GM12892 (cell line): ENCODE measurements at regions not wholly inside any gene's neighbourhood (a gene's known extent, or its start where the extent isn't known, plus 50 kb on each side); places are given as distances from the start of the nearest gene placed in this dataset.

Experiments
- DNase-seq: peaks from one replicate; pipeline ENCODE4 v3.0.0; 2011; ENCODE audit not compliant: insufficient read length
- FAIRE-seq: peaks from 2 replicates; lab custom pipeline; 2011; peaks lifted over from hg19 to GRCh38; lab: Jason Lieb, UNC
- POLR2A ChIP-seq: IDR thresholded peaks from 2 replicates; pipeline ENCODE4 v1.6.1; 2011; ENCODE audit warnings: low read depth, low read length, control low read depth
- POLR2AphosphoS5 ChIP-seq: IDR thresholded peaks from 2 replicates; pipeline ENCODE4 v1.6.1; 2011; ENCODE audit warnings: low read depth, low read length, control low read depth
- TAF1 ChIP-seq: IDR thresholded peaks from 2 replicates; pipeline ENCODE4 v1.6.1; 2011; ENCODE audit warnings: low read depth, mild to moderate bottlenecking, control low read depth, low read length, borderline replicate concordance

GRCh38 chr6:54698974-54699373 lies 147.6 kb upstream of the FAM83B start:
- FAIRE-seq (no peak), DNase-seq (no peak)
- TF ChIP-seq POLR2A: no peak
- no peak for TF ChIP-seq TAF1
- no peak for TF ChIP-seq POLR2AphosphoS5

- no peak for FAIRE-seq
Measured at GRCh38 chr6:54700158-54700557, 146.4 kb upstream of the FAM83B start.

GRCh38 chr6:54702772-54703171 lies 143.8 kb upstream of the FAM83B start:
- FAIRE-seq: peak; percentile 5
- TF ChIP-seq POLR2A: no peak
- no peak for TF ChIP-seq TAF1
- TF ChIP-seq POLR2AphosphoS5: no peak
- no peak for DNase-seq

More at GRCh38 chr6:54700158-54700557, 146.4 kb upstream of the FAM83B start:
- no peak for DNase-seq
- TF ChIP-seq POLR2A (no peak), POLR2AphosphoS5 (no peak), TAF1 (no peak)

- FAIRE-seq (no peak), DNase-seq (no peak)
- no peak for TF ChIP-seq TAF1
- no peak for TF ChIP-seq POLR2A
- TF ChIP-seq POLR2AphosphoS5: no peak
Measured at GRCh38 chr6:54706391-54706790, 140.2 kb upstream of the FAM83B start.

GRCh38 chr6:54706844-54707605 lies 139.5 kb upstream of the FAM83B start:
- TF ChIP-seq POLR2A (no peak), TAF1 (no peak), POLR2AphosphoS5 (no peak)
- DNase-seq: no peak
- FAIRE-seq: no peak

GRCh38 chr6:54710456-54710855 lies 136.1 kb upstream of the FAM83B start:
- TF ChIP-seq POLR2AphosphoS5: no peak
- TF ChIP-seq TAF1: no peak
- no peak for TF ChIP-seq POLR2A
- DNase-seq: no peak
- no peak for FAIRE-seq

GRCh38 chr6:54716010-54716409 lies 130.6 kb upstream of the FAM83B start:
- FAIRE-seq (no peak), DNase-seq (no peak)

GRCh38 chr6:54716877-54717276 lies 129.7 kb upstream of the FAM83B start:
- DNase-seq: no peak

More at GRCh38 chr6:54716010-54716409, 130.6 kb upstream of the FAM83B start:
- no peak for TF ChIP-seq TAF1
- no peak for TF ChIP-seq POLR2A
- TF ChIP-seq POLR2AphosphoS5: no peak

GRCh38 chr6:54717849-54718455 lies 128.6 kb upstream of the FAM83B start:
- DNase-seq (no peak), FAIRE-seq (peak; percentile 87)
- TF ChIP-seq TAF1 (no peak), POLR2AphosphoS5 (no peak), POLR2A (no peak)

More at GRCh38 chr6:54716877-54717276, 129.7 kb upstream of the FAM83B start:
- no peak for TF ChIP-seq TAF1
- no peak for TF ChIP-seq POLR2AphosphoS5
- TF ChIP-seq POLR2A: no peak
- FAIRE-seq: no peak

GRCh38 chr6:54718541-54719023 lies 128.0 kb upstream of the FAM83B start:
- FAIRE-seq (no peak), DNase-seq (no peak)
- TF ChIP-seq TAF1: no peak
- no peak for TF ChIP-seq POLR2AphosphoS5
- TF ChIP-seq POLR2A: no peak

- FAIRE-seq (no peak), DNase-seq (no peak)
- TF ChIP-seq TAF1: no peak
- no peak for TF ChIP-seq POLR2AphosphoS5
- TF ChIP-seq POLR2A: no peak
Measured at GRCh38 chr6:54719131-54719530, 127.4 kb upstream of the FAM83B start.

GRCh38 chr6:54719633-54720032 lies 126.9 kb upstream of the FAM83B start:
- DNase-seq (no peak), FAIRE-seq (no peak)
- no peak for TF ChIP-seq TAF1

- TF ChIP-seq POLR2AphosphoS5: no peak
- no peak for TF ChIP-seq TAF1
- TF ChIP-seq POLR2A: no peak
- DNase-seq (no peak), FAIRE-seq (no peak)
Measured at GRCh38 chr6:54722328-54722727, 124.2 kb upstream of the FAM83B start.

GRCh38 chr6:54729716-54730115 lies 116.9 kb upstream of the FAM83B start:
- TF ChIP-seq POLR2AphosphoS5 (no peak), POLR2A (no peak), TAF1 (no peak)
- DNase-seq (no peak), FAIRE-seq (peak; percentile 51)
